GM23338 (cell line): ENCODE measurements at regions not wholly inside any gene's neighbourhood (a gene's known extent, or its start where the extent isn't known, plus 50 kb on each side); places are given as distances from the start of the nearest gene placed in this dataset.

Experiments
- ATAC-seq: fragments of 200-7000 bp; cut with Tn5 transposase; 3 replicates; pipeline ENCODE4 v1.9.1; 2020
- DNase-seq: peaks from one replicate; pipeline ENCODE4 v3.0.0-alpha.2; 2015; ENCODE audit warnings: low spot score
- H2AFZ ChIP-seq: fragments of 200-600 bp; sonication (generic); 2 replicates; pipeline ENCODE4 v1.8.0; 2016; ENCODE audit warnings: antibody characterized with exemption, mild to moderate bottlenecking, moderate library complexity
- H3F3A ChIP-seq: fragments of 200-600 bp; sonication (generic); replicated peaks from 2 replicates; pipeline ENCODE4 v1.8.0; 2017; ENCODE audit warnings: antibody characterized with exemption, mixed run types, low read depth
- H3K27ac ChIP-seq: fragments of 200-600 bp; sonication (generic); 2 replicates; pipeline ENCODE4 v1.6.1; 2016; ENCODE audit warnings: low read depth
- H3K27me3 ChIP-seq: fragments of 200-600 bp; sonication (generic); 2 replicates; pipeline ENCODE4 v1.8.0; 2016; ENCODE audit warnings: mild to moderate bottlenecking, mixed run types, moderate library complexity; ENCODE audit not compliant: insufficient read depth
- H3K36me3 ChIP-seq: fragments of 200-600 bp; sonication (generic); 2 replicates; pipeline ENCODE4 v1.8.0; 2016; ENCODE audit warnings: mild to moderate bottlenecking; ENCODE audit not compliant: insufficient read depth
- H3K4me1 ChIP-seq: fragments of 200-600 bp; sonication (generic); 2 replicates; pipeline ENCODE4 v1.8.0; 2016; ENCODE audit warnings: mild to moderate bottlenecking, moderate library complexity; ENCODE audit not compliant: insufficient read depth
- H3K4me2 ChIP-seq: fragments of 200-600 bp; sonication (generic); 2 replicates; pipeline ENCODE4 v1.7.1; 2017; ENCODE audit warnings: mixed run types
- H3K4me3 ChIP-seq: fragments of 200-600 bp; sonication (generic); 2 replicates; pipeline ENCODE4 v1.6.1; 2016; ENCODE audit warnings: mixed run types
- H3K79me2 ChIP-seq: fragments of 200-600 bp; sonication (generic); replicated peaks from 2 replicates; pipeline ENCODE4 v1.8.0; 2017; ENCODE audit warnings: mild to moderate bottlenecking; ENCODE audit not compliant: insufficient read depth
- H3K9me2 ChIP-seq: fragments of 200-600 bp; sonication (generic); 2 replicates; pipeline ENCODE4 v1.8.0; 2017; ENCODE audit not compliant: insufficient read depth
- H4K20me1 ChIP-seq: fragments of 200-600 bp; sonication (generic); replicated peaks from 2 replicates; pipeline ENCODE4 v1.8.0; 2017; ENCODE audit warnings: mild to moderate bottlenecking; ENCODE audit not compliant: insufficient read depth
- H3K27ac Mint-ChIP-seq: 2 replicates; pipeline ENCODE4 v1.8.0; 2020; ENCODE audit warnings: inconsistent platforms, mild to moderate bottlenecking, moderate library complexity, mixed read lengths
- H3K27me3 Mint-ChIP-seq: 3 replicates; pipeline ENCODE4 v1.8.0; 2022; ENCODE audit warnings: low read depth, mild to moderate bottlenecking, moderate library complexity, mixed read lengths, inconsistent platforms; ENCODE audit not compliant: insufficient read depth, poor library complexity
- H3K36me3 Mint-ChIP-seq: 3 replicates; pipeline ENCODE4 v1.8.0; 2021; ENCODE audit warnings: low read depth, mild to moderate bottlenecking, inconsistent platforms, moderate library complexity, mixed read lengths
- H3K4me1 Mint-ChIP-seq: 3 replicates; pipeline ENCODE4 v1.8.0; 2020; ENCODE audit warnings: mild to moderate bottlenecking, inconsistent platforms, mixed read lengths
- H3K4me3 Mint-ChIP-seq: 3 replicates; pipeline ENCODE4 v1.8.0; 2021; ENCODE audit warnings: moderate library complexity, mild to moderate bottlenecking, inconsistent platforms, mixed read lengths
- H3K9me3 Mint-ChIP-seq: 3 replicates; pipeline ENCODE4 v1.8.0; 2020; ENCODE audit warnings: moderate library complexity, mild to moderate bottlenecking, inconsistent platforms, mixed read lengths
- CREB1 ChIP-seq: fragments of 250-450 bp; sonication (Bioruptor Pico); IDR thresholded peaks from 2 replicates; pipeline ENCODE4 v1.5.0; 2020; ENCODE audit warnings: low read depth, mild to moderate bottlenecking, moderate library complexity
- CTCF ChIP-seq, 2 experiments: fragments of 200-600 bp in 1 of 2; sonication (generic) in 1 of 2; conservative IDR thresholded peaks; 2 replicates each; pipeline versions ENCODE4 v1.5.1 to v1.6.1; 2016 to 2017; ENCODE audit warnings: antibody characterized with exemption in 2 of 2, low read depth in 2 of 2, mild to moderate bottlenecking in 2 of 2, moderate library complexity in 1 of 2
- ETS1 ChIP-seq: IDR thresholded peaks from 2 replicates; pipeline ENCODE4 v1.6.1; 2016; ENCODE audit warnings: antibody characterized with exemption
- EZH2 ChIP-seq: fragments of 200-600 bp; sonication (generic); IDR thresholded peaks from one replicate; pipeline ENCODE4 v1.8.0; 2017; ENCODE audit warnings: antibody characterized with exemption, mild to moderate bottlenecking, low read depth; ENCODE audit not compliant: unreplicated experiment
- EZH2phosphoT487 ChIP-seq: fragments of 200-600 bp; sonication (generic); IDR thresholded peaks from one replicate; pipeline ENCODE4 v1.8.1; 2018; ENCODE audit warnings: antibody characterized with exemption; ENCODE audit not compliant: unreplicated experiment
- NANOG ChIP-seq: IDR thresholded peaks from 2 replicates; pipeline ENCODE4 v1.6.1; 2016; ENCODE audit warnings: antibody characterized with exemption, borderline replicate concordance
- POLR2AphosphoS5 ChIP-seq: IDR thresholded peaks from 2 replicates; pipeline ENCODE4 v1.6.1; 2016; ENCODE audit warnings: antibody characterized with exemption, low read depth
- STAT1 ChIP-seq: IDR thresholded peaks from one replicate; pipeline ENCODE4 v1.6.1; 2016; ENCODE audit warnings: antibody characterized with exemption; ENCODE audit not compliant: unreplicated experiment
- ZNF114 ChIP-seq: fragments of 250-450 bp; sonication (Bioruptor Pico); IDR thresholded peaks from 2 replicates; pipeline ENCODE4 v1.5.0; 2020; ENCODE audit warnings: mild to moderate bottlenecking, moderate library complexity
- ZNF331 ChIP-seq: fragments of 250-450 bp; sonication (Bioruptor Pico); IDR thresholded peaks from 2 replicates; pipeline ENCODE4 v1.5.0; 2020; ENCODE audit warnings: low read depth, mild to moderate bottlenecking, moderate library complexity
- ZNF462 ChIP-seq: fragments of 250-450 bp; sonication (Bioruptor Pico); IDR thresholded peaks from 2 replicates; pipeline ENCODE4 v1.5.0; 2020; ENCODE audit warnings: mild to moderate bottlenecking, moderate library complexity
- TF ChIP-seq, protein P1 (sequence below): IDR thresholded peaks from one replicate; pipeline ENCODE4 v1.6.1; 2018; ENCODE audit warnings: antibody characterized with exemption; ENCODE audit not compliant: unreplicated experiment

DNA sequence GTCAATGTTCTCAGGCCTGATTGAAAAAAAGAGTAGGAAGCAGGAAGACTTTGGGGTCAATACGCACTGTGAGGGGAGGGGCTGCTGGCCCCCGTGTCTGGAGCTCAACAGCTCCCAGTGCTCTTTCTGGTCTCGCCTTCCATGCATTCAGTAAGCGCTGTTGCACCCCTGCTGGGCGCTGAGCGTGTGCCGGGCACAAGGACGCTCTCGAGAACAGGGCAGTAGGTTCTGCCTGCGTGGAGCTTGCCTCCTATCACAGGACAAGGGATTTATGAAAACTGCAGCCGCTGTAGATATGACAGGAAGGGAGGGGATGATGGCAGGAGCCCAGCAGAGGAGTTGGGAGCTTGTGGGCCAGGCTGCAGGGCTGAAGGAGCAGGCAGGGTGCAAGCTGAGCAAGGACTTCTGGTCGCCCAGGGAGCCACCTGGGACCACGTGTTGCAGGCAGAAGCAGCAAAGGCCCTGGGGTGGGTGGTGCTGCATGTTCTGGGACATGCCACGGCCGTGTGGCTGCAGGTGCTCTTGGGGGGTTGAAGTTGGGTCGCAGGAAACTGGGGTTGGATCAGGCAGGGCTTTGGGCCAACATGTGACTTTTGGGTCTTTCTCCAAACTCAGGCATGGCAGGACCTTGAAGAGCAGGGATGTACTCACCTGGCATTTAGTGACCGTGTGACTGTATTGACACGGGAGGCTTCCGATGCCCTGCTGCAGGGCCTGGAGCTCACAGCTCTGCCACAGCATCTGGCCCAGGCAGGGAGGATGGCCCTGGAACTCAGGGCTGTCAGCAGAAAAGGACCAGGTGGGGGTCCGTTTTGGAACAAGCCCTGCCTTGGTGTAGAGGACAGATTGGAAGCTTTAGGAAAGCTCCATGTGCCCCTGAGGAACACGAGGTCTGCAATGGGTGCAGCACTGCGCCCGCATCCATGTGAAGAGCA lies 97.9 kb downstream of the CPZ start:
- Histone ChIP-seq H2AFZ (no peak overlapping the region), H3K27me3 (0 out of 2 replicates have a peak, but pooled peaks cover 5% of the 10 kb centered on the region), H3K4me2 (no peak overlapping the region), H3F3A (0 out of 2 replicates have a peak, but pooled peaks cover 4% of the 10 kb centered on the region), H4K20me1 (no peaks in the 10 kb centered on the region), H3K4me3 (no peak overlapping the region), H3K9me2 (no peaks in the 10 kb centered on the region), H3K4me1 (no peaks in the 10 kb centered on the region), H3K79me2 (no peaks in the 10 kb centered on the region), H3K27ac (no peak overlapping the region), H3K36me3 (no peaks in the 10 kb centered on the region)
- Mint-ChIP-seq H3K4me3 (no peak overlapping the region), H3K27ac (no peak overlapping the region), H3K36me3 (no peaks in the 10 kb centered on the region), H3K9me3 (no peaks in the 10 kb centered on the region; the same call in 2 of the 3 replicates), H3K27me3 (peaks cover 35% of the 10 kb centered on the region), H3K4me1 (no peaks in the 10 kb centered on the region; the same call in 2 of the 3 replicates)
- TF ChIP-seq CREB1 (CRISPR knock-in tag) (no peak), STAT1 (no peak), ZNF114 (CRISPR knock-in tag) (no peak), POLR2AphosphoS5 (no peak), ZNF462 (no peak), CTCF (conservative IDR thresholded peaks at IDR 0.05; ENCODE audit: low read depth in 2 of 2) (no peak), EZH2phosphoT487 (no peak), ZNF331 (CRISPR knock-in tag) (no peak), ETS1 (no peak), EZH2 (no peak), NANOG (no peak)
- TF ChIP-seq, protein P1, sequence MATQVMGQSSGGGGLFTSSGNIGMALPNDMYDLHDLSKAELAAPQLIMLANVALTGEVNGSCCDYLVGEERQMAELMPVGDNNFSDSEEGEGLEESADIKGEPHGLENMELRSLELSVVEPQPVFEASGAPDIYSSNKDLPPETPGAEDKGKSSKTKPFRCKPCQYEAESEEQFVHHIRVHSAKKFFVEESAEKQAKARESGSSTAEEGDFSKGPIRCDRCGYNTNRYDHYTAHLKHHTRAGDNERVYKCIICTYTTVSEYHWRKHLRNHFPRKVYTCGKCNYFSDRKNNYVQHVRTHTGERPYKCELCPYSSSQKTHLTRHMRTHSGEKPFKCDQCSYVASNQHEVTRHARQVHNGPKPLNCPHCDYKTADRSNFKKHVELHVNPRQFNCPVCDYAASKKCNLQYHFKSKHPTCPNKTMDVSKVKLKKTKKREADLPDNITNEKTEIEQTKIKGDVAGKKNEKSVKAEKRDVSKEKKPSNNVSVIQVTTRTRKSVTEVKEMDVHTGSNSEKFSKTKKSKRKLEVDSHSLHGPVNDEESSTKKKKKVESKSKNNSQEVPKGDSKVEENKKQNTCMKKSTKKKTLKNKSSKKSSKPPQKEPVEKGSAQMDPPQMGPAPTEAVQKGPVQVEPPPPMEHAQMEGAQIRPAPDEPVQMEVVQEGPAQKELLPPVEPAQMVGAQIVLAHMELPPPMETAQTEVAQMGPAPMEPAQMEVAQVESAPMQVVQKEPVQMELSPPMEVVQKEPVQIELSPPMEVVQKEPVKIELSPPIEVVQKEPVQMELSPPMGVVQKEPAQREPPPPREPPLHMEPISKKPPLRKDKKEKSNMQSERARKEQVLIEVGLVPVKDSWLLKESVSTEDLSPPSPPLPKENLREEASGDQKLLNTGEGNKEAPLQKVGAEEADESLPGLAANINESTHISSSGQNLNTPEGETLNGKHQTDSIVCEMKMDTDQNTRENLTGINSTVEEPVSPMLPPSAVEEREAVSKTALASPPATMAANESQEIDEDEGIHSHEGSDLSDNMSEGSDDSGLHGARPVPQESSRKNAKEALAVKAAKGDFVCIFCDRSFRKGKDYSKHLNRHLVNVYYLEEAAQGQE, result no peak
- ATAC-seq, result no peak
- no peak for DNase-seq
